HL-60 (cell line): ENCODE measurements at regions not wholly inside any gene's neighbourhood (a gene's known extent, or its start where the extent isn't known, plus 50 kb on each side); places are given as distances from the start of the nearest gene placed in this dataset.

ENCODE experiments used
- DNase-seq, 2 experiments: peaks; one replicate each; pipeline ENCODE4 v3.0.0-alpha.2; 2010 to 2020; ENCODE audit warnings: low read depth in 1 of 2, low spot score in 1 of 2
- H3K27ac ChIP-seq: fragments of 250-450 bp; sonication (Bioruptor Pico); replicated peaks from 2 replicates; pipeline ENCODE4 v1.5.1; 2020; ENCODE audit warnings: mild to moderate bottlenecking, moderate library complexity
- H3K27me3 ChIP-seq: fragments of 250-450 bp; sonication (Bioruptor Pico); 2 replicates; pipeline ENCODE4 v1.5.1; 2021; ENCODE audit warnings: mild to moderate bottlenecking, moderate library complexity; ENCODE audit not compliant: insufficient read depth, poor library complexity, severe bottlenecking
- H3K4me3 ChIP-seq: replicated peaks from 2 replicates; pipeline ENCODE4 v1.5.1; 2011; ENCODE audit warnings: mild to moderate bottlenecking, control low read depth, low read length; ENCODE audit not compliant: insufficient read depth
- CTCF ChIP-seq: IDR thresholded peaks from one replicate; pipeline ENCODE4 v1.5.1; 2011; ENCODE audit warnings: low read length, control low read depth, inconsistent platforms; ENCODE audit not compliant: insufficient read depth
- GABPA ChIP-seq: IDR thresholded peaks from 2 replicates; pipeline ENCODE4 v1.6.1; 2012; ENCODE audit warnings: low read depth
- POLR2AphosphoS5 ChIP-seq: IDR thresholded peaks from 2 replicates; pipeline ENCODE4 v1.6.1; 2012; ENCODE audit warnings: low read depth
- REST ChIP-seq: IDR thresholded peaks from 2 replicates; pipeline ENCODE4 v1.6.1; 2012; ENCODE audit warnings: low read depth; ENCODE audit not compliant: insufficient replicate concordance
- SPI1 ChIP-seq: IDR thresholded peaks from 2 replicates; pipeline ENCODE4 v1.6.1; 2012; ENCODE audit warnings: low read depth, mild to moderate bottlenecking, borderline replicate concordance

GRCh38 chr12:63232896-63233295 is 81.9 kb upstream of the AVPR1A start:
- no peak for DNase-seq
- Histone ChIP-seq H3K4me3 (no peak overlapping the region), H3K27ac (no peak overlapping the region), H3K27me3 (no peaks in the 10 kb centered on the region)
- TF ChIP-seq CTCF, result no peak
- TF ChIP-seq GABPA, result no peak
- TF ChIP-seq REST, result no peak
- TF ChIP-seq SPI1, result no peak
- TF ChIP-seq POLR2AphosphoS5, result no peak

DNA sequence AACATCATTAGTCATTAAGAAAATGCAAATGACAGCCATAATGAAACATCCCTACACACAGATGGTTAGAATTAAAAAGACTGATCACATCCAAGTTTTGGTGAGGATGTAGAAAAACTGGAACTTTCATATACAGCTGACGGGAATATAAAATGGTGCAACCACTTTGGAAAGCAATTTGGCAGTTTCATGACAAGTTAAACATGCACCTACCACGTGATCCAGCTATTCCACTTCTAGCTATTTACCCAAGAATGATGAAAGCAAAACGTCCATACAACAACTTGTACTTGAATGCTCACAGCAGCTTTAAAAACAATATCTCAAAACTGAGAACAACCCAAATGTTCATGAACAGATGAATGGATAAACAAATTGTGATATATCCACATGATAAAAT is 77.9 kb upstream of the AVPR1A start:
- Histone ChIP-seq H3K4me3 (no peak overlapping the region), H3K27ac (no peak overlapping the region), H3K27me3 (no peaks in the 10 kb centered on the region)
- DNase-seq, result no peak
- TF ChIP-seq POLR2AphosphoS5 (no peak), CTCF (no peak), REST (no peak), SPI1 (no peak), GABPA (no peak)

GRCh38 chr12:63226792-63227463 is 75.9 kb upstream of the AVPR1A start:
- Histone ChIP-seq H3K27me3 (no peaks in the 10 kb centered on the region), H3K4me3 (no peak overlapping the region), H3K27ac (no peak overlapping the region)
- TF ChIP-seq POLR2AphosphoS5 (no peak), SPI1 (no peak), CTCF (no peak), GABPA (no peak), REST (no peak)
- no peak for DNase-seq
